Stimulated activated CD4-positive, alpha-beta T cell treated with anti-CD3 and anti-CD28 coated beads, TNF-alpha, amount 100 ng/mL, for 4 hours (primary cell): ENCODE measurements at regions not wholly inside any gene's neighbourhood (a gene's known extent, or its start where the extent isn't known, plus 50 kb on each side); places are given as distances from the start of the nearest gene placed in this dataset.
"Not testable (repeated sequence)": the region's sequence is repeated elsewhere in the genome, so short reads cannot be mapped to it uniquely, and the experiment has no call there.

ENCODE experiments used
- DNase-seq, 3 experiments: peaks; one replicate each; pipeline ENCODE4 v3.0.0-alpha.2; 2020; ENCODE audit warnings: low read depth in 3 of 3

- DNase-seq, result peak in 1 of 3 experiments; percentile 26
These were observed 197.7 kb downstream of the BCAS1 start for GRCh38 chr20:53872561-53873229.

DNA sequence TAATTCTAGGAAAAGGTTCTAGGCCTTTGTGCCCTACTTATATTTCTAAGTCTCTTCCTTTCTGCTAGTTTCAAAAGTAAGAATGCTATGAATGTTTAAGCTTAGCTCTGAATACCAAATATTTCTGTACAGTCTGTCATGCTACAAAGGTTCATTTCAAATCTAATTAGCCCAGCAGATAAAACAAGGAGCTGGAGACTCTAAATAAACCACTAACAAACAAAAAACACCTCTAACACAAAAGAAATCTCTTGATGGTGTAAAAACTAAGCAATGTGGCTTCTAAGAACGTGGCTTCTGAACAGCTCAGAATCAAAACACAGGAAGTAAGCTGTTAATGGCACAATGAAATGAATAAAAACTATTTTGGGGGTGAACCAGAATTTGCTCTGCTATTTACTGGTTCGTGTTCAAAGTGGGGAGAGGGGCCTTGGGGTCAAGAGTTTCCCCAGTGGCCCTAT lies 198.3 kb downstream of the BCAS1 start:
- no peak for DNase-seq

- no peak for DNase-seq
These were observed 198.9 kb downstream of the BCAS1 start for GRCh38 chr20:53871541-53871940.

- no peak for DNase-seq
These were observed 199.7 kb downstream of the BCAS1 start for GRCh38 chr20:53870426-53871315.

DNA sequence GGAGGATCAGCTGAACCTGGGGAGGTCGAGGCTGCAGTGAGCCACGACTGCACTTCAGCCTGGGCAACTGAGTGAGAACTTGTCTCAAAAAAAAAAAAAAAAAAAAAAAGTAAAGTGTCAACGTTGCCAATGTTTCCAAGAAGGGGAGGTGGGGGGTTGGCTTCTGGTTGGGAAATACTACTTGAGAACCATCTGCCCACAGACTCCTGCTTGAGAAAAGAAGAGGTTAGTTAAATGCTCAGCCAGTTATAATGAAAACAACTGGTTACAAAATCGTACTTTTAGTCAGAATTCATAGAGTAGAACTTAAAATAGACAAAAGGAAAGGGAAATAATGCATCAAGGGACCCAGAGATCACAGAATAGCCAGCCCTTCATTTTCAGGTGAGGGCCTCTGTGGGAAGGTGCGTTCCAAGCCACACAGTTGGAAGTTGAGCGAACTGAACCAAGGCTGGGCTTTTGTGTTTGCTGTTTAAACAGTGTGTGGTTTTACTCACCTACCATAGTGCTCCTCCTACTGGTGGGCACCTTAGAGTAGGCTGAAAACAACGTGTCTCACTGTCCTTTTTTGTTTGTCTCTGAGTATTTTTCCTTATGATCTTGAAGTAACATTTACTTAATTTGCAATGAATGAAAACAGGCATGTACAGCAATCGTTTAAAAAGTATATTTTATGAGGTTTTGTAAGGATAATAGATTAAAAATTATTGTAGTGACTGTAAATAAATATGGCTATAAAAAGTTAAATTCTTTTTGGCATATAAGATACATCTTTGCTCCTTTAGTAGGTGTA lies 200.7 kb downstream of the BCAS1 start:
- DNase-seq, result peak in 2 of 3 experiments; percentile 26 to 52

DNA sequence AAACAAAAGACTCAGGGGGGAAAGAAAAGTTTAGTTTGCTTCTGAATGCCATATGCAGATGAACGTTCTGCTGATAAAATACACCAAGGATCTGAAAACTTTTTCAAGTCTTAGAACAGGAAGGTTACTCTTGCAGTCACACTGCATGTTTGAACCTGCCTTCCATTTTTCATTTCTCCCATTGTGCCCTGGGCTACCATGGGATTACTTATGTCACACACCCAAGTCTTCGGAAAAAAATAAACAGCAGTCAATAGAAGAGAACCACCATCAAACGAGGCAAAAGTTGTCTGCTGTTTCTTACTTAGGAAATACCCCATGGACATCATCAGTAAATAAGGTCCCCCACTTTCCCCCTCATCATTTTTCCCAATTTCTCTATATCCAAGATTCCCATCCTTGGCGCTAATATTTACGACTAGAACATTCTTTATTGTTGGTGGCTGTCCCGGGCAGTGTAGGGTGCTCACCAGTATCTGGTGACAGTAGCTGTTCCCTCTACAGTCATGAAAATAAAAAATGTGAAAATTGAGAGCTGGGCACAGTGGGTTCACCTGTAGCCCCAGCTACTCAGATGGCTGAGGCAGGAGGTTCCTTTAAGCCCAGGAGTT lies 202.5 kb downstream of the BCAS1 start:
- DNase-seq, result no peak

- DNase-seq, result no peak
These were observed 203.3 kb downstream of the BCAS1 start for GRCh38 chr20:53866794-53867740.

- no peak for DNase-seq
These were observed 204.2 kb downstream of the BCAS1 start for GRCh38 chr20:53865901-53866793.

- not testable (repeated sequence) for DNase-seq
These were observed 205.4 kb downstream of the BCAS1 start for GRCh38 chr20:53864765-53865683.

DNA sequence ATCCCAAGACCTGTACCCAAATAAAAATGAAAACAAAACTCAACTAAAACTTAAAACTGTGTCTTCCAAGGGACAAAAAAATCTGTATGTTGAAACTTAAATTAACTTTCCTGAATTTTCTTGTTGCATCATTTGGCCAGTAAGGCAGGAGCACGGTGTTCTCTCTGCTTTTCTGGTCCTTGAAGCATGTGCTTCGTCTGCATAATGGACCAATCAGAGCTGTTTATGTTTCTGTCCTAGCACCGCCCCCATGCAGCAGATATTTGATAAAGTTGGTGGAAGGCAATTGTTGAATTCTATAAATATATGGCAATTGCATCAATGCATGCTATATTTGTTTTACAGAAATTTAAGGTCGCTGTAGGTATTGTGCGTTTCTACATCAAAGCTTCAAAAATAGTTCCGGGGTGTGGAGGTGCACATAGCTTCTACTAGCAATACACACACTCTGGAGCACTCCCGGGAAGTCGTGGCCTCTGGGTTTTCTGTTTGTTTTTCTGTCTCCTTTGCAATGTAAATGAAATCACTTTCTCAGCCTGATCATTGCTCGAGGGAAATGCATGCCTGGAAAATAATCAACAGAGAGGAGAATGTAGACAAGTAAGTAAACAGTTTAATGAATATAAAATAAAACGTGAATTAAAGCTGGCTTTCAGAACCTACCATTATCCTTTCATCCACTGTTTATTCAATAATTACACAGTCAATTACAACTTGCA lies 206.3 kb downstream of the BCAS1 start:
- not testable (repeated sequence) for DNase-seq

- not testable (repeated sequence) for DNase-seq
These were observed 206.9 kb downstream of the BCAS1 start for GRCh38 chr20:53863535-53863922.

DNA sequence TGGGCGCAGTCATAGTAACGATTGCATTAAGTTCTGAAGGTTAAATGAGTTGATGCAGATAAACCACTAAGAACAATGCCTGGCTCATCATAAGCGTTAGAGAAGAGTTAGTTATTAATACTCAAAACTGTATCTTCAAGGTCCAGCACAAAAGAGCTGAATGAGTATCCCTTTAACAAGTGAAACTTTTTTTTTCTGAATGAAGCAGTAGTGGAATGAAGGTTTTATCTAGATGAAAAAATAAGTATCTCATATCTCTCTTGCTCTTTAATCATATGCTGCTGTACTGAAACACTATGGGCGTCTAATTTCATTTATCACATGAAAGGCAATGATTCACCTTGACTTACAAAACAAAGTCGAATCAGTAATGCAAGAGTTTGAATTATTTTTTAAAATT lies 207.4 kb downstream of the BCAS1 start:
- not testable (repeated sequence) for DNase-seq

DNA sequence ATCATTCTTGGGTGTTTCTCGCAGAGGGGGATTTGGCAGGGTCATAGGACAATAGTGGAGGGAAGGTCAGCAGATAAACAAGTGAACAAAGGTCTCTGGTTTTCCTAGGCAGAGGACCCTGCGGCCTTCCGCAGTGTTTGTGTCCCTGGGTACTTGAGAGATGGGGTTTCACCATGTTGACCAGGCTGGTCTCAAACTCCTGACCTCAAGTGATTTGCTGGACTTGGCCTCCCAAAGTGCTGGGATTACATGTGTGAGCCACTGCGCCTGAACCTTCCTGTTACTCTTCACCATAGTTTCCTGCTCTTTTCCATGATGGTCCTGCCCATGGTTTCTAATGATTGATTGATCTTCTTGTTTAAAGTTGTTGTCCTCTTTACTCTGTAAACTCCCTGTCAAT lies 207.9 kb downstream of the BCAS1 start:
- DNase-seq, result not testable (repeated sequence)

GRCh38 chr20:53862136-53862397 lies 208.3 kb downstream of the BCAS1 start:
- DNase-seq, result not testable (repeated sequence)

DNA sequence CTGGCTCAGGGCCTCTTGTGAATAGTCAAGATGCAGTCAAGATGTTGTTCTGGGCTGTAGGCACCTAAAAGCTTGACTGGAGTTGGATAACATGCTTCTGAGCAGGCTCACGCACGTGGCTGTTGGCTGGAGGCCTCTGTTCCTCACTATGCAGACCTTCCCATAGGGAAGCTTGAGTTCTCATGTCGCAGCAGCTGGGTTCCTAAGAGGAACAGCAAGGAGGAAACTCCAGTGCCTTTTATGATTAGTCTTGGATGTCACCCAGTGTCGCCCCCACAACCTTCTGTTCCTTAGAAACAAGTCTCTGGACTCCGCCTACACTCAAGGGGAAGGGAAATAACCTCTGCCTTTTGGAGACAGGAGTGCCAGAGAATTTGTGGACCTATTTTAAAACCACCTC lies 210.7 kb downstream of the BCAS1 start:
- DNase-seq, result no peak

DNA sequence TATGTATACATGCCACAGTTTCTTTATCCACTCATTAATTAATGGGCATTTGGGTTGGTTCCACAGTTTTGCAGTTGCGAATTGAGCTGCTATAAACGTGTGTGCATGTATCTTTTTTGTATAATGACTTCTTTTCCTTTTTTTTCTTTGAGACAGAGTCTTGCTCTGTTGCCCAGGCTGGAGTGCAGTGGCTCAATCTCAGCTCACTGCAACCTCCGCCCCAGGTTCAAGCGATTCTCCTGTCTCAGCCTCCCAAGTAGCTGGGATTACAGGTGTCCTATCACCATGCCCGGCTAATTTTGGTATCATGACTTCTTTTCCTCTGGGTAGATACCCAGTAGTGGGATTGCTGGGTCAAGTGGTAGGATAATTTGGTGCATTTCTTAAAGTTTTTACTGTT lies 211.4 kb downstream of the BCAS1 start:
- not testable (repeated sequence) for DNase-seq

GRCh38 chr20:53858516-53858915 lies 211.9 kb downstream of the BCAS1 start:
- not testable (repeated sequence) for DNase-seq

DNA sequence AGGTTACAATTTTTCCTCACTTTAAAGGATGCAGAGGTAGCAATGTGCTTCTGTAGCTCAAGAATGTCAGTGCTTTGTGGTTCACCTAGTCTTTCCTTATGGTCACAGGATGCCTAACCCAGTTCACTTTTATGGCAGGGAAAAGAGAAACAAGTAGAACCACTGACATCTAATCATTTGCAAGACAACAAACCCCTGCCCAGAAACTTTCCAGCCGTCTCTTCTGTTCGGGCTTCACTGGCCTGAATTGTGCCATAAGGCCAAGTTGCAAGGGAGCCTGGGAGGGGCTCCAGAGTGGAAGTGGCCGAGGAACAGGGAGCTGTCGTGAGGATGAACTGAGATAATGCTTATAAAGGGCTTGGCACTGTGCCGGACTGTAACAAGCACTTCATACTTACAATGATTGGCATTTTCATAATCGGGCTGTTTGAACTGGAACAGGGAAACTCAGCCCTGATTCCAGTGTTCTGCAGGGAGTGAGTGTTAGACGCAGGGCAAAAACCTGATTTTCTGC lies 212.6 kb downstream of the BCAS1 start:
- no peak for DNase-seq
